ENCODE measurements at regions not wholly inside any gene's neighbourhood (a gene's known extent, or its start where the extent isn't known, plus 50 kb on each side); places are given as distances from the start of the nearest gene placed in this dataset.

GRCh38 chr5:61817472-61818326, 485.6 kb downstream of the ZSWIM6 start:
- Histone ChIP-seq H3K9ac (ENCODE audit: low read length) (no peak overlapping the region), H3K4me3 (ENCODE audit: low read length) (no peak overlapping the region), H4K20me1 (ENCODE audit: insufficient read depth, low read length) (no peaks in the 10 kb centered on the region), H3K4me1 (ENCODE audit: low read length) (no peaks in the 10 kb centered on the region), H3K27ac (ENCODE audit: low read length) (no peak overlapping the region), H3K4me2 (ENCODE audit: low read depth, low read length) (no peak overlapping the region), H3K79me2 (ENCODE audit: low read length) (no peaks in the 10 kb centered on the region), H3K36me3 (replicated peaks; ENCODE audit: insufficient read depth, low read length) (no peaks in the 10 kb centered on the region), H3K27me3 (replicated peaks; ENCODE audit: insufficient read depth, low read length) (no peaks in the 10 kb centered on the region), H3K9me2 (replicated peaks; ENCODE audit: insufficient read depth, low read length) (no peaks in the 10 kb centered on the region), H3K9me3 (replicated peaks; ENCODE audit: insufficient read depth, low read length) (no peaks in the 10 kb centered on the region), H2AFZ (ENCODE audit: low read length) (no peak overlapping the region), H3F3A (ENCODE audit: insufficient read depth, low read length) (no peaks in the 10 kb centered on the region)
- no peak for TF ChIP-seq EZH2phosphoT487 (IDR thresholded peaks at IDR 0.05; ENCODE audit: low read length)
- TF ChIP-seq, protein P1, sequence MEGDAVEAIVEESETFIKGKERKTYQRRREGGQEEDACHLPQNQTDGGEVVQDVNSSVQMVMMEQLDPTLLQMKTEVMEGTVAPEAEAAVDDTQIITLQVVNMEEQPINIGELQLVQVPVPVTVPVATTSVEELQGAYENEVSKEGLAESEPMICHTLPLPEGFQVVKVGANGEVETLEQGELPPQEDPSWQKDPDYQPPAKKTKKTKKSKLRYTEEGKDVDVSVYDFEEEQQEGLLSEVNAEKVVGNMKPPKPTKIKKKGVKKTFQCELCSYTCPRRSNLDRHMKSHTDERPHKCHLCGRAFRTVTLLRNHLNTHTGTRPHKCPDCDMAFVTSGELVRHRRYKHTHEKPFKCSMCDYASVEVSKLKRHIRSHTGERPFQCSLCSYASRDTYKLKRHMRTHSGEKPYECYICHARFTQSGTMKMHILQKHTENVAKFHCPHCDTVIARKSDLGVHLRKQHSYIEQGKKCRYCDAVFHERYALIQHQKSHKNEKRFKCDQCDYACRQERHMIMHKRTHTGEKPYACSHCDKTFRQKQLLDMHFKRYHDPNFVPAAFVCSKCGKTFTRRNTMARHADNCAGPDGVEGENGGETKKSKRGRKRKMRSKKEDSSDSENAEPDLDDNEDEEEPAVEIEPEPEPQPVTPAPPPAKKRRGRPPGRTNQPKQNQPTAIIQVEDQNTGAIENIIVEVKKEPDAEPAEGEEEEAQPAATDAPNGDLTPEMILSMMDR (IDR thresholded peaks at IDR 0.05; ENCODE audit: low read length), result no peak; the same call in 1 of the 2 replicates
- no peak for TF ChIP-seq EZH2 (optimal IDR thresholded peaks at IDR 0.05; ENCODE audit: low read depth, low read length)
- no peak for DNase-seq

- Histone ChIP-seq H3K79me2 (ENCODE audit: low read length) (no peaks in the 10 kb centered on the region), H3K27me3 (replicated peaks; ENCODE audit: insufficient read depth, low read length) (no peaks in the 10 kb centered on the region), H2AFZ (ENCODE audit: low read length) (no peak overlapping the region), H3K4me2 (ENCODE audit: low read depth, low read length) (no peak overlapping the region), H3K4me3 (ENCODE audit: low read length) (no peak overlapping the region), H3K27ac (ENCODE audit: low read length) (no peak overlapping the region), H3F3A (ENCODE audit: insufficient read depth, low read length) (no peaks in the 10 kb centered on the region), H3K4me1 (ENCODE audit: low read length) (no peaks in the 10 kb centered on the region), H3K9ac (ENCODE audit: low read length) (no peak overlapping the region), H3K9me2 (replicated peaks; ENCODE audit: insufficient read depth, low read length) (no peaks in the 10 kb centered on the region), H3K9me3 (replicated peaks; ENCODE audit: insufficient read depth, low read length) (no peaks in the 10 kb centered on the region), H4K20me1 (ENCODE audit: insufficient read depth, low read length) (no peaks in the 10 kb centered on the region), H3K36me3 (replicated peaks; ENCODE audit: insufficient read depth, low read length) (no peaks in the 10 kb centered on the region)
- TF ChIP-seq EZH2 (optimal IDR thresholded peaks at IDR 0.05; ENCODE audit: low read depth, low read length) (no peak), EZH2phosphoT487 (IDR thresholded peaks at IDR 0.05; ENCODE audit: low read length) (no peak)
- TF ChIP-seq, protein P1 (IDR thresholded peaks at IDR 0.05; ENCODE audit: low read length), result no peak
- DNase-seq, result no peak
These were observed 485.2 kb upstream of the KIF2A start for GRCh38 chr5:61820836-61821235.

GRCh38 chr5:61821561-61821960, 484.4 kb upstream of the KIF2A start:
- H3K9me3 ChIP-seq (replicated peaks; ENCODE audit: insufficient read depth, low read length), result no peaks in the 10 kb centered on the region
- no peak overlapping the region for H2AFZ ChIP-seq (ENCODE audit: low read length)
- no peaks in the 10 kb centered on the region for H3K4me1 ChIP-seq (ENCODE audit: low read length)
- H4K20me1 ChIP-seq (ENCODE audit: insufficient read depth, low read length), result no peaks in the 10 kb centered on the region
- H3K9ac ChIP-seq (ENCODE audit: low read length), result no peak overlapping the region
- H3K4me2 ChIP-seq (ENCODE audit: low read depth, low read length), result no peak overlapping the region
- H3F3A ChIP-seq (ENCODE audit: insufficient read depth, low read length), result no peaks in the 10 kb centered on the region
- no peaks in the 10 kb centered on the region for H3K9me2 ChIP-seq (replicated peaks; ENCODE audit: insufficient read depth, low read length)
- H3K27me3 ChIP-seq (replicated peaks; ENCODE audit: insufficient read depth, low read length), result no peaks in the 10 kb centered on the region
- no peaks in the 10 kb centered on the region for H3K79me2 ChIP-seq (ENCODE audit: low read length)
- no peaks in the 10 kb centered on the region for H3K36me3 ChIP-seq (replicated peaks; ENCODE audit: insufficient read depth, low read length)
- TF ChIP-seq EZH2 (optimal IDR thresholded peaks at IDR 0.05; ENCODE audit: low read depth, low read length) (no peak), EZH2phosphoT487 (IDR thresholded peaks at IDR 0.05; ENCODE audit: low read length) (no peak)
- TF ChIP-seq, protein P1 (IDR thresholded peaks at IDR 0.05; ENCODE audit: low read length), result no peak
- no peak for DNase-seq
- no peak overlapping the region for H3K27ac ChIP-seq (ENCODE audit: low read length)
- H3K4me3 ChIP-seq (ENCODE audit: low read length), result no peak overlapping the region
